HUES48 (cell line): ENCODE measurements at regions not wholly inside any gene's neighbourhood (a gene's known extent, or its start where the extent isn't known, plus 50 kb on each side); places are given as distances from the start of the nearest gene placed in this dataset.

ENCODE experiments used
- H3K27ac ChIP-seq: one replicate; pipeline ENCODE4 v1.7.0; 2013; ENCODE audit warnings: low read depth, low read length, inconsistent platforms
- H3K27me3 ChIP-seq: 2 replicates; pipeline ENCODE4 v1.6.1; 2013; ENCODE audit warnings: mild to moderate bottlenecking, low read length; ENCODE audit not compliant: control insufficient read depth, insufficient read depth
- H3K36me3 ChIP-seq: 2 replicates; pipeline ENCODE4 v1.6.1; 2013; ENCODE audit warnings: low read length; ENCODE audit not compliant: control insufficient read depth, insufficient read depth
- H3K4me1 ChIP-seq: 2 replicates; pipeline ENCODE4 v1.6.1; 2013; ENCODE audit warnings: mild to moderate bottlenecking, low read length; ENCODE audit not compliant: control insufficient read depth, insufficient read depth
- H3K4me3 ChIP-seq: 2 replicates; pipeline ENCODE4 v1.5.1; 2013; ENCODE audit warnings: mild to moderate bottlenecking, low read depth, low read length
- H3K9ac ChIP-seq: 2 replicates; pipeline ENCODE4 v1.6.1; 2013; ENCODE audit warnings: mild to moderate bottlenecking, low read depth, low read length, moderate library complexity
- H3K9me3 ChIP-seq: 2 replicates; pipeline ENCODE4 v1.6.1; 2013; ENCODE audit warnings: low read length; ENCODE audit not compliant: control insufficient read depth, insufficient read depth

DNA sequence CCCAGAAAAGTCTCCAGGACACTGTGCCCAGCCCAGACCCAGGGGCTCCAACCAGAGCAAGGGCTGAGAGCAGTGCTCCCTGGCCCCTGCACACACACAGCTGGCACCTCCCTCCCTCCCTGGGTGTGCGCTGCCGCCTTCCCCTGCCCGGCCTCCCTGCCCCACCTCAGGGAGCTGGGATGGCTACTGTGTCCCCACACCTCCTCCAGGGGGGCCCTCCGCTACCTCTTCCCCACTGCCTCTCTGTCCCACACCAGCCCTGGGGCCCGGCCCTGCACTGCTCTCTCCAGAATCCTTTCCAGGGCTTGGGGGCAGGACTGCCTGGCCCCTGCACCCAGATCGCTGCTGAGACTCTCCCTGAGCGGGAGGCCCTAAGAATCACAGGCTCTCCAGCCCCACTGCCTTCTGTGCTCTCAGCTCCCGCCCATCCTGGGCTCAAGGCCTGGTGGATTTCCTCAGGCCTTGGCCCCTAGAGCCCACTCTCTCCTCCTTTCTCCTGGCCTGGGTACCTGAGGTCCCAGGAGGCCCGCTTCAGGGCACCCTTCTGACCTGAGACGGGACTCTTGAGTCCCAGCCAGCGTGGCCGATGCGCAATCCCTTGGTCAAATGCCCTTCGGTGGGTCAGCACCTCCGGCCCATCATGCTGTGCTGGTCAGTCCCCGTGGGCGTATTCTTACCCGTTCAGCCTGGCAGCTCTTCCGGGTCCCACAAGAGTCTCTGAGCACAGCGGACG is 276.8 kb upstream of the HDAC4 start:
- no peaks in the 10 kb centered on the region for H3K27me3 ChIP-seq
- H3K9me3 ChIP-seq = no peaks in the 10 kb centered on the region
- H3K9ac ChIP-seq = no peak overlapping the region
- no peaks in the 10 kb centered on the region for H3K4me1 ChIP-seq
- H3K36me3 ChIP-seq = no peaks in the 10 kb centered on the region
- H3K4me3 ChIP-seq = no peak overlapping the region
- no peak overlapping the region for H3K27ac ChIP-seq

DNA sequence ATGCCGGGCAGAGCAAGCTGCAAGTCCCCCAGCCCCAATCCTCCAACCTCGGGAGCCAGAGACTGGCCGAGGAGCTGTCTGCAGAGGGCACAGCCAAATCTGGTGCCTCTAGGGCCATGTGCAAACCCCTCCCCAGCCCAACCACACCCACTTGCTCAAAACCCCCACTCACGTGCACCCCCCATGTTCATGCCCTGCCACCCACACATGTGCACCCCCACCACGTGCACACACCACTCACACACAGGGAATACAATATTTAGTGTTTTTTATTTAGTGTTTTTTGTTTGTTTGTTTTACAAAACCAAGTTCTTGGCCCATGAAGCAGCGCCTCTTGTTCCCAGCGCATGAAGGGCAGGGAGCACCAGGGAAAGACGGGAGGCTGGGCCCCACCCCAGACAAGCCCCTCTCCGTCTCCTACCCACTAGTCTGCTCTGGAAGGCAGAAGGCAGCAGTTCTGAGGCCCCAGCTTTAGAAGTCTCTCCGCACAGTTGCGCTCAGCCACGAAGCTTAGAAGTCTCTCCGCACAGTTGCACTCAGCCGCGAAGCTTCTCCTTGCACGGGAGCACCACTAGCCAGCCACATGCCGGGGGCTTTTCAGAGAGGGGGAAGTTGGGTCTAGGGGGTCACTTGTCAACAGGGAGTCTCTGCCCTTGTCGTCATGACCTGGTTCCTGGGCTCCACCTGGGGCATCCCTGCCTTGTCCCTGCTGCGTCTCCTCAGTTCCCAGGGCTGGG is 276.1 kb upstream of the HDAC4 start:
- Histone ChIP-seq H3K9me3 (no peaks in the 10 kb centered on the region), H3K27me3 (no peaks in the 10 kb centered on the region), H3K27ac (no peak overlapping the region), H3K4me1 (no peaks in the 10 kb centered on the region), H3K9ac (no peak overlapping the region), H3K36me3 (no peaks in the 10 kb centered on the region), H3K4me3 (no peak overlapping the region)

- Histone ChIP-seq H3K36me3 (no peaks in the 10 kb centered on the region), H3K9me3 (no peaks in the 10 kb centered on the region), H3K27me3 (no peaks in the 10 kb centered on the region), H3K27ac (no peak overlapping the region), H3K9ac (no peak overlapping the region), H3K4me1 (no peaks in the 10 kb centered on the region), H3K4me3 (no peak overlapping the region)
Measured at GRCh38 chr2:239675826-239676715, 275.3 kb upstream of the HDAC4 start.

DNA sequence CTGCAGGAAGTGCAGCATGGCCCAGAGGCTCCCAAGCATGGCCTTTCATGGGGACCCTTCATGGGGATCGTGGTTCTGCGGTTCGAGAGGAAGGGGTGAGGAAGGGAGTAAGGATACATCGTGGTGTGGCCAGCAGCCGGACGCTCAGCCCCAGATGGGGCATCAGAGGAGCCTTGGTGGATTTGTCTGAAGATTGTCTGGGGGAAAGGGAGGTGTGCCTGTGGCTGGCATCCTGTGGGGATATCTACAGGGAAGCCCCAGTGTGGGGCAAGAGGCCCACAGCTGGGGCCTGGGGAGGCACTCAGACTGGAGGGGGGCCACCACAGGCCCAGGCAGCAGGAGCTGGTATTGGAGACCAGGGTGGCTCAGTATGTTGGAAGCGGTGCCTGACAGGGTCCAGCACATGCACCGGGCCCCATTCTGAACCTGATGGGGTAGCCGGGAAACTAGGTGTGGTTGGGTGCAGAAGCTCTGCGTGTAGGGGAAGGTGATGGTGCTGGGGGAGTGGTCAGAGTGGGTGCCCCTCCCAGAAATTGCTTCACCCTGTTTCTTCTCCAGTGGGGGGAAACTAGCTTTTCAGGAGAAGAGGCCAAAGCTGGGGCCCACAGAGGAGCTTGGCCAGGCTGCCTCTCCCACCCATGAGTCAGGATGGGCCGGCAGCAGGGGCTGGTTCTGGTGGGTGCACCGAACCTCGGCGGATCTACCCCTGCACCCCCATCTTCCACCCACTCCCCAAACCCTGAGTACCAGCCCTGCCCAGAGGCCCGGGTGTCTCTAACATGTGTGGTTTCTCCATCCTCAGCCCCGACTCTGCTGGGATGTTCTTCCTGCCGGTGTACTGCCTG is 274.4 kb upstream of the HDAC4 start:
- no peak overlapping the region for H3K27ac ChIP-seq
- H3K4me3 ChIP-seq = no peak overlapping the region
- no peaks in the 10 kb centered on the region for H3K36me3 ChIP-seq
- H3K9ac ChIP-seq = no peak overlapping the region
- H3K27me3 ChIP-seq = no peaks in the 10 kb centered on the region
- H3K4me1 ChIP-seq = no peaks in the 10 kb centered on the region
- H3K9me3 ChIP-seq = no peaks in the 10 kb centered on the region

- no peaks in the 10 kb centered on the region for H3K9me3 ChIP-seq
Measured at GRCh38 chr2:239674101-239674980, 273.5 kb upstream of the HDAC4 start.

DNA sequence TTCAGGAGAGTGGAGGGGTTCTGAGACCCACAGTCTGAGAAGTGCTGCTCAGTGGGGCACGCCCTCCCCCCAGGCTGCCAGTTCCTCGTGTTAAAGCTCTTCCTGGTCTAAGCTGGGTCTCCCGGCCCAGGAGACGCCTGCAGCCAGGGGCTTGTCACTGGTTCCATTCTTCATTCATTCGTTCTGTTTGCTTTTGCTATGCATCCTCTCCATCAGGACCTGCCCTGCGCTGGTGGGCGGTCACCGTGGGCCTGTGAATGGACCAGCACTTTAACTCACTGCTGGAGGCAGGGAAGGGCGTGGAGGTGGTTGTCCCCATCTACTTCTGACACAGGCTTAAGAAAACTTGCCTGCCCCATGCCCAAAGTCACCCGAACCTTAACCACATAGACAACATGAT is 272.8 kb upstream of the HDAC4 start:
- Histone ChIP-seq H3K4me3 (no peak overlapping the region), H3K9ac (no peak overlapping the region), H3K4me1 (no peaks in the 10 kb centered on the region), H3K9me3 (no peaks in the 10 kb centered on the region), H3K27ac (no peak overlapping the region), H3K36me3 (no peaks in the 10 kb centered on the region), H3K27me3 (no peaks in the 10 kb centered on the region)

More at GRCh38 chr2:239674101-239674980, 273.5 kb upstream of the HDAC4 start:
- Histone ChIP-seq H3K4me3 (no peak overlapping the region), H3K27ac (no peak overlapping the region), H3K4me1 (no peaks in the 10 kb centered on the region), H3K9ac (no peak overlapping the region), H3K27me3 (no peaks in the 10 kb centered on the region), H3K36me3 (no peaks in the 10 kb centered on the region)

DNA sequence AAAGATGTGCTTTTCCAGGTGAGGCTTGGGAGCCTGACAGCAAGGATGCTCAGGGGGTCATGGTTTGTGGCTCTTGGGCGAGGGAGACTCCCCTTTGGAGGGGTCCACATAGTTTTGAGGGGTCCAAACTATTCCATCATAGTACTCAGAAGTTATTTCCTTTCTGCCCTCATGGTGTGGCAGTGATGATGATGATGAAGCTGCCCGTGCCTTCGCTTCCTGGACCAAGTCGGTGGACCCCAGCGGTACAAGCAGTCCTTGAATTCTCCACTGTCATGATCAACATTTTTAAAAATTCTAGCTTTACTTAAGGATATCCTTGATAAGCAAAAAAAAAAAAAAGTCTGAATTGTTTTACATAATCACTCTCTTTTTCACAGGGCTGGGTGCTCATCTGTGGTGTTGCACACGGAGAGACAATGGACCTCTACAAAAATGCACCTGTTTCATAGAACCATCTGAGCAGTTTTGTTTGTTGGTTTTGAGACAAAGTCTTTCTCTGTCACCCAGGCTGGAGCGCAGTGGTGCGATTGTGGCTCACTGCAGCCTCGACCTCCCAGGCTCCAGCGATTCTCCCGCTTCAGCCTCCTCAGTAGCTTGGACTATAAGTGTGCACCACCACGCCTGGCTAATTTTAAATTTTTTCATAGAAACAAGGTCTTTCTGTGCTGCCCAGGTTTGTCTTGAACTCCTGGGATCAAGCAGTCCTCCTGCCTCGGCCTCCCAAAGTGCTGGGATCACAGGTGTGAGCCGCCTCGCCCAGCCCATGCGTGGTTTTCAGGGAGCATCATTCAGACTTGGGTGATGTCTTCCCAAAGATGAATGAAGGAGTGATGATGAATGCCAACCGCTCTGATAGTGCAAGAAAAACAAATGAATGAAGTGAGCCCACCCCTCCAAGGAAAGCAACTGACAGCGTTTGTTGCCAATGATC is 271.4 kb upstream of the HDAC4 start:
- H3K27me3 ChIP-seq = no peaks in the 10 kb centered on the region
- H3K9ac ChIP-seq = no peak overlapping the region
- H3K4me3 ChIP-seq = no peak overlapping the region
- no peaks in the 10 kb centered on the region for H3K36me3 ChIP-seq
- no peaks in the 10 kb centered on the region for H3K4me1 ChIP-seq
- H3K9me3 ChIP-seq = no peaks in the 10 kb centered on the region
- H3K27ac ChIP-seq = no peak overlapping the region

DNA sequence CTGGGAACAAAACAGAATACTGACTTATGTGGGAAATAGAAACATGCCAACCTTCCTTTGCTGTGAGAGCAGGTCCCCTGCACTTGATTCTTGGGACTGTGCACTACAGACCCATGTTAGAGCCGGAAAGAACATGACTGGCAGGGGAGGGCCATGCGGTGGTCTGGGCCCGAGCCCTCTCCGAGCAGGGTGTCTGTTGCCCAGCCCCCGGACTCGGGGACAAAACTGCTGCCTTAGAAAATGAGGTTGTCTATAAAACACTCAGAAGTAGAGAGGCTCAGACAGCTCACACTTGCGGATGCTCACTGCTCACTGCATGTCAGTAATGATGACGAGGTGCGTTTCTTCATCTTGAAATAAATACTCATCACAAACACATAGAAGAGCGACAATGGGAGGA is 270.7 kb upstream of the HDAC4 start:
- Histone ChIP-seq H3K27me3 (no peaks in the 10 kb centered on the region), H3K4me3 (no peak overlapping the region), H3K27ac (no peak overlapping the region), H3K4me1 (no peaks in the 10 kb centered on the region), H3K9me3 (no peaks in the 10 kb centered on the region), H3K9ac (no peak overlapping the region), H3K36me3 (no peaks in the 10 kb centered on the region)

DNA sequence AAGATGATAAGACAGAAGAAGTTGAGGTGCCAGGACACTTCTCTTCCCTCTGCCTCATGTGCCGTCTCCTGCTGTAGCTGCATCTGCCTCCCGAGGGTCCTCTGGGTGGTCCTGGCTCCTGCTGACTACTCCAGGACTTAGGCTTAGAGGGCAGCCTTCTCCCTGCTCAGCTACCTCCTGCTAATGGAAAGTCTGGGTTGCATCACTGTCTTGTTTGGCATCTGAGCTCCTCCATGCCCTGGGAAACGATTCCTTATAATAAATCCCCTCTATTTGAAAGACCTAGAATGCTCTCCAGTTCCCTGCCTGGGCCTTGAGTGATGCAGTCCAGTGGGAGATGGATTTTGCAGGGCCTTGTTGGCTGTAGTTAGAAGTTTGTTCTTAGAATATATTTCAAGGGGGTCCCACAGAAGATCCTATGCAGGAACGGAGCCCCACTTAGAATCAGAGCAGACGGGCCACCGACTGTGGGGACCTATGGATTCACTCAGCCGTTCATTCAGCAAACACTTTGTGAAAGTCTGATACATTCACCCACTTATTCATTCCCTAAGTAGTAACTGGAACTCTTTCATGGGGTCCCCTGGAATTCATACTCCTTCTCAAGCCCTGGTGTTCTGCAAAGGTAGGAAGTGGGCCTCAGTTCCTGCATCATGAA is 269.8 kb upstream of the HDAC4 start:
- H3K27ac ChIP-seq = no peak overlapping the region
- H3K4me1 ChIP-seq = no peaks in the 10 kb centered on the region
- no peaks in the 10 kb centered on the region for H3K9me3 ChIP-seq
- H3K36me3 ChIP-seq = no peaks in the 10 kb centered on the region
- no peaks in the 10 kb centered on the region for H3K27me3 ChIP-seq
- no peak overlapping the region for H3K9ac ChIP-seq
- H3K4me3 ChIP-seq = no peak overlapping the region
